GM19397 (cell line): ENCODE measurements at regions not wholly inside any gene's neighbourhood (a gene's known extent, or its start where the extent isn't known, plus 50 kb on each side); places are given as distances from the start of the nearest gene placed in this dataset.

Experiments used
- ATAC-seq: cut with Tn5 transposase; IDR thresholded peaks from one replicate; pipeline ENCODE4 v1.9.1; 2021; ENCODE audit warnings: mild to moderate bottlenecking, moderate library complexity; ENCODE audit not compliant: unreplicated experiment

- no peak for ATAC-seq
Observed at GRCh38 chr3:116848248-116848829, 138.8 kb downstream of the TUSC7 start.

- no peak for ATAC-seq
Observed at GRCh38 chr3:116849261-116849688, 139.7 kb downstream of the TUSC7 start.

DNA sequence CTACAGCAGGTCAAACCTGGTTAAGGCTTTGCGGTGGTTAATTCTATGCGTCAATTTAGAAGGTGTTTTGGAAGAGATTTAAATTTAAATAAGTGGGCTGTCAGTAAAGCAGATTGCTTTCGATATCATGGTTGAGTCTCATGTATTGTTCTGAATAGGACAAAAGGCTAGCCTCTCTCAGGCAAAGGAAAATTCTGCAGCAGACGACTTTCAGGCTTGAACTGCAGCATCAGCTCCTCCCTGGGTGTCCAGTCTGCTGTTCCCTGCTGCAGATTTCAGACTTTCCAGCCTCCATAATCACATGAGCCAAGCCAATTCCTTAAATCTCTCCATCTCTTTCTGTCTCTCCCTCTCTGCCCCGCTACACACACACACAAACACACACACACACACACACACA lies 143.2 kb downstream of the TUSC7 start:
- no peak for ATAC-seq

- no peak for ATAC-seq
Observed at GRCh38 chr3:116863270-116863770, 153.7 kb downstream of the TUSC7 start.

DNA sequence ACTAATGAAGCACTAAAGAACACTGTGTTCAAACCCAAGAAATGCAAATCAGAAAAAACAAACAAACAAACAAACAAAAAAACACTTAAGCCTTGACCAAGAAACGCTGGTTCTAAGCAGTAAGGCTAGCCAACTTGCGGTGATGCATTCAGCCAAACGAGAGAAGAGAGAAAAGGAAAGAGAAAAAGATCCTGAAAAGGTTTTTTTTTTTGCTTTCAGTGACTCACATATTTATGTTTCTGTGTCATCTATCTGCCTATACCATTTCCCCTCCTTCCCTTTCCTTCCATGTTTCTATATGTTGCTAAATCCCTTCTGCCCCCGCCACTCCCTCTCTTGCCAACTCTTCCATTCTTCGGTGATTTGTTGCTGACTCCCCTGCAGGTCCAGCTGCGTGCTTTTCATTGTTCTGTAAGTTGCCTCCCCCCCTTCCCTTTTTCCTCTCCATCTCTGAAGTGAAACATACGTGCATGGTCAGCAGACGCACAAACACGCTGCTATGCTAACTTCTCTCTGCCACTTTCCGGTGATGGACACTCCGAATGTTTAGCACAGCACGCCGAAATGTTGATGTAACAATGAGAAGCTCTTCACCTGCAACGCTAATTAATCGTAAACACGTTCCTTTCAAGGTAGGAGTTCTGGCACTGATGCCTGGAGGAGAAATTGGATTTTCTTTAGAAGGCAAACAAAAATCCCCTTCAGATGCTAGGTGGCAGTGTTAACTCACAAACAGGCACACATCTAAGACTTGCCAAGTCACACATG lies 154.4 kb downstream of the TUSC7 start:
- ATAC-seq, result no peak

- no peak for ATAC-seq
Observed at GRCh38 chr3:116864590-116864927, 155.0 kb downstream of the TUSC7 start.

GRCh38 chr3:116870379-116870778 lies 160.8 kb downstream of the TUSC7 start:
- ATAC-seq, result no peak

- no peak for ATAC-seq
Observed at GRCh38 chr3:116871905-116872304, 162.3 kb downstream of the TUSC7 start.

DNA sequence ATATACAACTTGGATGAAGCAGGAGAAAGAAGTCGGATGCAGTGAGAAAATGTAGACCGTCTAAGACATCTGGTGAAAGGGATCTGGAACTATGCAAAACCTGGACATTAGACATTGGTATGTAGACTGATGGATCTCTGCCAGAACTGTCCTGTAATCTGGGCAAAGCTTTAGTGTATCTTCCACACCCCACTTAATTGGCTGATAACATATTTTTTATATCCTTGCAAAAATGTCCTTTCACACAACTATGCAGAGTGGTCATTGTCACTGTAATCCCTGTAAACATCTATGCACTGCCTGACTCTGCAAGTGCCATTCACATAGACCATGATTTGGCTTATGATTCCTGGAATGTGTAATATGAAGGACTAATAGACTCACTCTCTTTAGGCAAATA lies 163.1 kb downstream of the TUSC7 start:
- no peak for ATAC-seq

DNA sequence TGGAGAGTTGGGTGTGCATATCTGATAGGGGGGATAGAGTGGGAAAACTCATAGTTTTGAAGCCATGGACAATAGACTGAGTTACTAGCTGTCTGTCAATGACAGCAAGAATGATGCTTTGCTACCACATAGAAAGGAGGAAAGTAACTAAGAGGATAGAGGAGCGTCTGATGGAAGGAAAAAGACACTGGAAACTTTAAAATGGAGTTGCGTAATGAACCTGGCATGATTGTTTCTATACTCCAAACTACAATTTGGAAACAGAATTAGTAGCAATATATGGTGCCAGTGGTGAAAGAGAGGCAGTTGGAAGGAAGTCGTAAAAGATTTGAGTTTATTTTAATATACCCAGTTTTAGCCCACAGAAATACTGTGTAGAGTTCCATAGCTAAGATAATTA lies 163.6 kb downstream of the TUSC7 start:
- ATAC-seq, result no peak

DNA sequence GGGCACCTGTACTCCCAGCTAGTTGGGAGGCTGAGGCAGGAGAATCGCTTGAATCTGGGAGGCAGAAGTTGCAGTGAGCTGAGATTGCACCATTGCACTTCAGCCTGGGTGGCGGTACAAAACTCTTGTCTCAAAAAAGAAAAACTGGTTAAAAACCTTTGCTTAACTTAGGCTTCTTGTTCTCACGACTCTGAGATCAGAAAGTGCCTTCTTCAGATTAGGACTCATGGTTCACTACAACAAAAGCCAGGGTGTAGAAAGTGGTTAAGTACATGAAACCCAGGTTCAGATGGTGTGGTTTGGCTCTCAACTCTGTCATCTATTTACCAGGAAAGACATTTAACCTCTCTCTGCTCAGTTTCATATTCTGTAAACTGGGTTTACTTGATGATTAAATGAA lies 168.4 kb downstream of the TUSC7 start:
- ATAC-seq, result peak; percentile 58

GRCh38 chr3:116886202-116886893 lies 176.8 kb downstream of the TUSC7 start:
- peak; percentile 90 for ATAC-seq

DNA sequence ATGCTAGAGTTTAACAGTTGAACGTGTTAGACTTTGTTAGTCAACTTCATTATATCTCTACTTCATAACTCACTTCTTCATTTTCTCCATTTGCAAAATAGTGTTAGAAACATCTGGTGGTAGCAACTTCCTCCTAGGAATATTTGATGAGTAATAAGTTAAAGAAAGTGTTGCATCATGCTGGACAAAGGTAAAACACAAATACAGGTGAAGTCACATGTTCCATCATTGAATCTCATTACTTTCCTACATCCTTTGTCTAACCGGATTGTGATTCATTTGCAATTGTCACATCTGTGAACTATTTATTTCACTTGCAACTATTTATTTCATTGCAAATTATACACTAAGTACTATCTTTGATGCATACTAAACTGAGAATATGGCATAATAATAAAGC lies 186.5 kb downstream of the TUSC7 start:
- ATAC-seq, result no peak

GRCh38 chr3:116897382-116897781 lies 187.8 kb downstream of the TUSC7 start:
- ATAC-seq, result no peak

GRCh38 chr3:116899253-116899652 lies 189.7 kb downstream of the TUSC7 start:
- no peak for ATAC-seq

DNA sequence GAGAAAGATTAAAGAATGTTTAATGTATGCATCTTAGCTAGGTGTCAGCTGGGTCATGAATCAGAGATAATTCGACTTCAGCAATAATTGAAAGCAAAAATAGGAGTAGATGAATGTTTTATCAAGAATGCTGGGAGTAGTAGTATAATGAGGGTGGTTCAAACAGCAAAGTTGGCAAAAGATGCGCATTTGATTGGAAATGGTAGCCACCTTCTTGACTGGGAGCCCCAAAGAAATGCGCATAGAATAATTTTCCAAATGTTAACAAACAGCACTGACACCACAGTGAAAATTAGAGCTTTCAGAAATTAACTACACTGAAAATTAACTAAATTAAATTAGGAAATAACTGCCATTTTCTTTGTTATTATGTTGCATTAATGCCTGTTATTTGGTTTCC lies 195.8 kb downstream of the TUSC7 start:
- ATAC-seq, result no peak

- ATAC-seq, result no peak
Observed at GRCh38 chr3:116905794-116906193, 196.2 kb downstream of the TUSC7 start.

DNA sequence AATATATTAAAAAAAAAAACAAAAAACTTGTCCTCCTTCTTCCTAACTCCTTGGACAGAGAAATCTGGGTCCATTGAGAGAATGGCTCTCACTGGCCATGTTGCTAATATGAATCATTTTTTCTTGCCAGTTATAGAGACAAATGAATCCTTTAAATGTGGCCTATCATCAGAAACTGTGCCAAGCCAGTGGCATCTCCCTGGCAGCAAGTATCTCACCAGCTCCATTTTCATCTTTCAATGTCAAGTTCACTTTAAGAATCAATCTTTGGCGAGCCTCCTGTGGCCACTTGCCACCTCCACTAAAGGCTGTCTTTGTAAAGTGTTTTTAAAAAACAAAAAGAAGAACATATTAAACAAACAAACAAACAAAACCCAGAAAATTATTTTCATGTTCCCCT lies 202.5 kb downstream of the TUSC7 start:
- ATAC-seq, result no peak

- no peak for ATAC-seq
Observed at GRCh38 chr3:116914004-116914403, 204.4 kb downstream of the TUSC7 start.

DNA sequence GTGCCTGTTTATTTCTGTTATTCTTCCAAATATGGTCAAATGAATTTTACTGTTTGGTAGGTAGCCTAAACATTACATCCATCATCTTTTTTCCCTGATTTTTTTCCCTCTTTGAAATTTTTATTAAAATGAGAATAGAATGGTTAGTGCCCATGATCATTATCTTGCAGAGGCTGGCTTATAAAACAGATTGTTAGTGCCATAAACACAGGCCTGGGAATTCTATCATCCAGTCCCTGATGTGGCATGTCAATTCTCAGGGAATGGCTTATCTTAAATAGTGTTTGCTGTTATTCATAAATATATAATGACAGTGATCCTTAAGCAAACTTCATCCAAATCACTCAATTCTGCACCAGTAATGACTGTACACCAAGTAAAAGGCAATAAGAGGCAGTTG lies 207.3 kb downstream of the TUSC7 start:
- ATAC-seq, result no peak

DNA sequence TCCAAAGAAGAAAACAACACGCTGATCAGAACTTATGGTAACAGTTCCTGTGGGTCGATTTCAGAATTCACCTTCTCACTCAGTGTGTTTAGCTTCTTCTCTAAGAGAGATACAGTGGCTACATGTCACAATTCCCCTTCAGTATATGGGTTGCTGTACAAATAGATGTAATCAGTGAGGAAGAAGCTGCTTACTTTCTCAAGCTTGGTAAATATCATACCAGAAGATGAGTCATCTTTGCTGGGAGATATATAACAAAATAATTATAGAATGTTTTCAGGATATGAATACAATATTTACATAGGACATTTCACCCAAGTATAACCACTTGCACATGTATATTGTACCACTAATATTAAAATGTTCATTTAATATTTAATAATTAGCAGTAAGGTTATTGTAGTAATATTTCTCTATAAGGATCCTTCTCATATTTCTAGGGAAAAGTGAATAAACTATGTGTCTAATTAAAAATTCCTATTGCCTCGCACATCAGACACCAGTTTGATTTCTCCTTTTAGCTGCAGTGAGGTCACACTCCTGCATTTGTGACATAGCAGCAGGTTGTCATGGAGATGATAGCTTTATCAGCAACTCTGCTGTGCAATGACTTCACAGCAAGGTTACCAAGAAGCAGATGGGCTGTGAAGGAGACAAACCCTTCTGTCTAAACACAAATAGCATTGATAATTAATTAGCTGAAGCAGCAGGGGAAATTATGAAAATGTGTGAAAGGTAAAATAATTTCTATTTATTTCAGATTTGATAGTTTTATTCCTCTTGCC lies 211.4 kb downstream of the TUSC7 start:
- no peak for ATAC-seq
